Putamen (tissue), 1 donor: ENCODE measurements at regions not wholly inside any gene's neighbourhood (a gene's known extent, or its start where the extent isn't known, plus 50 kb on each side); places are given as distances from the start of the nearest gene placed in this dataset.

Experiments
- DNase-seq: peaks from one replicate; pipeline ENCODE4 v3.0.0-alpha.2; 2016; ENCODE audit warnings: low spot score

- no peak for DNase-seq
Observed at GRCh38 chr5:173741729-173742431, 125.4 kb upstream of the BOD1 start.

GRCh38 chr5:173742432-173742816 is 126.0 kb upstream of the BOD1 start:
- no peak for DNase-seq

- no peak for DNase-seq
Observed at GRCh38 chr5:173743641-173744343, 127.3 kb upstream of the BOD1 start.

GRCh38 chr5:173744551-173744950 is 128.1 kb upstream of the BOD1 start:
- no peak for DNase-seq

GRCh38 chr5:173745123-173745522 is 128.7 kb upstream of the BOD1 start:
- peak; percentile 49 for DNase-seq

GRCh38 chr5:173745557-173745956 is 129.1 kb upstream of the BOD1 start:
- no peak for DNase-seq

GRCh38 chr5:173746047-173746646 is 129.7 kb upstream of the BOD1 start:
- no peak for DNase-seq

GRCh38 chr5:173747876-173748275 is 131.4 kb upstream of the BOD1 start:
- no peak for DNase-seq

- no peak for DNase-seq
Observed at GRCh38 chr5:173750538-173751265, 134.3 kb upstream of the BOD1 start.

GRCh38 chr5:173751266-173751600 is 134.8 kb upstream of the BOD1 start:
- no peak for DNase-seq

- DNase-seq, result no peak
Observed at GRCh38 chr5:173752653-173753052, 135.5 kb upstream of the CPEB4 start.

- DNase-seq, result peak; percentile 63
Observed at GRCh38 chr5:173753307-173754168, 134.6 kb upstream of the CPEB4 start.

GRCh38 chr5:173755319-173755718 is 132.8 kb upstream of the CPEB4 start:
- DNase-seq, result no peak

GRCh38 chr5:173757403-173758209 is 130.5 kb upstream of the CPEB4 start:
- no peak for DNase-seq

GRCh38 chr5:173758676-173759075 is 129.5 kb upstream of the CPEB4 start:
- DNase-seq, result no peak

GRCh38 chr5:173759691-173760090 is 128.5 kb upstream of the CPEB4 start:
- no peak for DNase-seq

GRCh38 chr5:173760461-173761177 is 127.5 kb upstream of the CPEB4 start:
- DNase-seq, result no peak

GRCh38 chr5:173761178-173761513 is 127.0 kb upstream of the CPEB4 start:
- no peak for DNase-seq

- no peak for DNase-seq
Observed at GRCh38 chr5:173762045-173762444, 126.1 kb upstream of the CPEB4 start.

- no peak for DNase-seq
Observed at GRCh38 chr5:173762930-173763329, 125.2 kb upstream of the CPEB4 start.
